H1 (cell line): ENCODE measurements at regions not wholly inside any gene's neighbourhood (a gene's known extent, or its start where the extent isn't known, plus 50 kb on each side); places are given as distances from the start of the nearest gene placed in this dataset.

ENCODE experiments used
- POLR2AphosphoS5 ChIP-seq: IDR thresholded peaks from 2 replicates; pipeline ENCODE4 v1.6.1; 2011; ENCODE audit warnings: low read depth, low read length
- SP1 ChIP-seq: IDR thresholded peaks from 2 replicates; pipeline ENCODE4 v1.6.1; 2011; ENCODE audit warnings: low read depth, low read length
- TBP ChIP-seq: IDR thresholded peaks from 2 replicates; pipeline ENCODE4 v1.6.1; 2011; ENCODE audit warnings: low read depth, low read length, improper control_type of control experiment

DNA sequence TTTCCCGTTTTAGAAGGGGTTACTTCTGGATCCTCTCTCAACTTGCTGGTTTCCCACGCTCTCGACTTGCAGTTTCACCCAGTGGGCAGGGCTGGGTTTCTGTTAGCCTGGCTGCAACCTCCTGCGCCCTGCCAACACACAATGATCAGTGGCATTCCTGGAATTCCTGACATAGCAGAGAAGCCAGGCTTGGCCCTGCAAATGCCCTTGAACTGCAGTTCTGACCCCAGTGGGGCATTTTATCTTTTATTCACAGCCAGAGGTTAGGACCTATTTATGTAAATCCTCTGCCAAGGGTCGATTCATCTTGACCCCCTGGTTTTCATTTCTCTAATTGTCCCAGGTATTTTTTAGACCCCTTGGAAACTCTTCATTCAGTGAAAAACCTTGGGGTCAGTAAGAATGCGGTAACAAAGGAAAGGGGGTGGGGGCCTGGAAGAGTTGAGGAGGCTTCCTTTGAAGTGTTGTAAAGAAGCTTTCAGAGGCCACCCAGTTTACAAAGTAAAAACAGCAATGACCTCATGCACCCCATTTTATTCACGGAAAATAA is 217.6 kb downstream of the ZNF674 start (continued):
- TF ChIP-seq SP1 = peak; percentile 73
- no peak for TF ChIP-seq TBP
- no peak for TF ChIP-seq POLR2AphosphoS5
